Endothelial cell of umbilical vein (primary cell): ENCODE measurements at regions not wholly inside any gene's neighbourhood (a gene's known extent, or its start where the extent isn't known, plus 50 kb on each side); places are given as distances from the start of the nearest gene placed in this dataset.

ENCODE experiments used
- BruUV-seq: library from RNA; stranded (reverse); fragments of 400-500 nt; replicated peaks from 2 replicates; lab custom pipeline; 2021; lab: Mats Ljungman, UMichigan
- CTCF ChIA-PET: fragments of 300-600, 350-600 bp; sonication (Branson Sonifier 250); formaldehyde crosslinking; loops from one replicate; lab custom pipeline; 2021; ENCODE audit warnings: antibody characterized with exemption, inconsistent platforms; lab: Charles Lee
- POLR2A ChIA-PET: fragments of 300-600, 350-600 bp; sonication (Branson Sonifier 250); formaldehyde crosslinking; loops from one replicate; lab custom pipeline; 2021; ENCODE audit warnings: antibody characterized with exemption, inconsistent platforms; lab: Charles Lee
- DNase-seq: peaks from one replicate; pipeline ENCODE4 v3.0.0-alpha.2; 2011; ENCODE audit warnings: low read depth, low spot score
- FAIRE-seq: peaks from 2 replicates; lab custom pipeline; 2011; peaks lifted over from hg19 to GRCh38; lab: Jason Lieb, UNC
- H2AFZ ChIP-seq: 2 replicates; pipeline ENCODE4 v1.6.0; 2012; ENCODE audit warnings: low read depth, low read length, control low read depth, inconsistent platforms
- H3K27ac ChIP-seq: 2 replicates; pipeline ENCODE4 v1.5.1; 2011; ENCODE audit warnings: low read depth, mild to moderate bottlenecking, control low read depth, low read length, moderate library complexity; ENCODE audit not compliant: insufficient read depth
- H3K27me3 ChIP-seq, 2 experiments: 2 replicates each; pipeline versions ENCODE4 v1.6.0 to v1.6.1; 2011; ENCODE audit warnings: low read length in 2 of 2, mixed read lengths in 1 of 2; ENCODE audit not compliant: control insufficient read depth in 2 of 2, insufficient read depth in 2 of 2
- H3K36me3 ChIP-seq, 2 experiments: 2 replicates in 1 of 2; 3 replicates in 1 of 2; pipeline ENCODE4 v1.5.1; 2011; ENCODE audit warnings: low read length in 2 of 2, mild to moderate bottlenecking in 1 of 2, moderate library complexity in 1 of 2; ENCODE audit not compliant: control insufficient read depth in 2 of 2, insufficient read depth in 2 of 2; ENCODE audit errors: extremely low read depth in 1 of 2
- H3K4me1 ChIP-seq: 3 replicates; pipeline ENCODE4 v1.5.1; 2011; ENCODE audit warnings: mild to moderate bottlenecking, low read length; ENCODE audit not compliant: control insufficient read depth, insufficient read depth; ENCODE audit errors: extremely low read depth
- H3K4me2 ChIP-seq: 2 replicates; pipeline ENCODE4 v1.6.1; 2011; ENCODE audit warnings: low read length, control low read depth, mixed read lengths; ENCODE audit not compliant: insufficient read depth
- H3K4me3 ChIP-seq, 3 experiments: fragments of 200-600 bp in 1 of 3; sonication (generic), shearing (Covaris generic) in 1 of 3; replicated peaks in 1 of 3; 2 replicates each; pipeline ENCODE4 v1.5.1; 2011 to 2016; ENCODE audit warnings: control low read depth in 3 of 3, low read length in 3 of 3, mild to moderate bottlenecking in 2 of 3, inconsistent platforms in 1 of 3, low read depth in 1 of 3, moderate library complexity in 1 of 3; ENCODE audit not compliant: insufficient read depth in 1 of 3
- H3K79me2 ChIP-seq: 2 replicates; pipeline ENCODE4 v1.6.0; 2012; ENCODE audit warnings: low read length, inconsistent platforms; ENCODE audit not compliant: control insufficient read depth, insufficient read depth
- H3K9ac ChIP-seq: replicated peaks from 2 replicates; pipeline ENCODE3; 2011; ENCODE audit warnings: low read length, control low read depth; ENCODE audit not compliant: insufficient read depth; ENCODE audit errors: extremely low read depth
- H3K9me1 ChIP-seq: replicated peaks from 3 replicates; pipeline ENCODE4 v1.6.0; 2011; ENCODE audit warnings: mild to moderate bottlenecking, low read length; ENCODE audit not compliant: control insufficient read depth, insufficient read depth; ENCODE audit errors: extremely low read depth
- H3K9me3 ChIP-seq: replicated peaks from 2 replicates; pipeline ENCODE4 v1.5.1; 2012; ENCODE audit warnings: low read length, inconsistent platforms; ENCODE audit not compliant: control insufficient read depth, insufficient read depth
- H4K20me1 ChIP-seq: replicated peaks from 2 replicates; pipeline ENCODE3; 2011; ENCODE audit warnings: mild to moderate bottlenecking, low read length; ENCODE audit not compliant: control insufficient read depth, insufficient read depth; ENCODE audit errors: extremely low read depth
- EZH2 ChIP-seq: IDR thresholded peaks from 2 replicates; pipeline ENCODE4 v1.6.1; 2012; ENCODE audit warnings: borderline replicate concordance, low read depth, mild to moderate bottlenecking, moderate library complexity, low read length, inconsistent platforms; ENCODE audit not compliant: severe bottlenecking
- FOS ChIP-seq: IDR thresholded peaks from 2 replicates; pipeline ENCODE4 v1.6.1; 2011; ENCODE audit warnings: mild to moderate bottlenecking, low read length, moderate library complexity, borderline replicate concordance; ENCODE audit not compliant: insufficient read depth
- GATA2 ChIP-seq: IDR thresholded peaks from 2 replicates; pipeline ENCODE4 v1.7.0; 2011; ENCODE audit warnings: low read depth, mild to moderate bottlenecking, moderate library complexity, mixed read lengths, low read length; ENCODE audit not compliant: insufficient read length, insufficient read depth
- JUN ChIP-seq: IDR thresholded peaks from 2 replicates; pipeline ENCODE4 v1.6.1; 2011; ENCODE audit warnings: borderline replicate concordance, low read depth; ENCODE audit not compliant: insufficient read length, insufficient read depth
- MYC ChIP-seq: IDR thresholded peaks from one replicate; pipeline ENCODE4 v1.6.1; 2011; ENCODE audit warnings: mild to moderate bottlenecking, low read depth, low read length
- POLR2A ChIP-seq: IDR thresholded peaks from 2 replicates; pipeline ENCODE4 v1.6.1; 2012; ENCODE audit warnings: low read depth, mild to moderate bottlenecking, control low read depth, low read length
- POLR2AphosphoS5 ChIP-seq: IDR thresholded peaks from 2 replicates; pipeline ENCODE4 v1.6.1; 2012; ENCODE audit warnings: low read depth, mild to moderate bottlenecking, control low read depth, low read length, moderate library complexity; ENCODE audit not compliant: insufficient read depth
- dilution Hi-C: fragments of 300-500 bp; cut with MboI; formaldehyde crosslinking; loops from one replicate; pipeline ENCODE4 v1.15.0; 2019; ENCODE audit warnings: low sequenced_read_pairs; ENCODE audit not compliant: extremely low pct_ligation_motif_present
- intact Hi-C: fragments of 100-400 bp; cut with micrococcal nuclease; formaldehyde crosslinking; loops from one replicate; pipeline ENCODE4 v1.10.0; 2022
- TF ChIP-seq, protein P1 (sequence below), 2 donors: IDR thresholded peaks; 1 replicate in 1 of 2; 2 replicates in 1 of 2; pipeline ENCODE4 v1.5.1; 2011; ENCODE audit warnings: low read length in 2 of 2, mild to moderate bottlenecking in 2 of 2, moderate library complexity in 2 of 2, control low read depth in 1 of 2, inconsistent platforms in 1 of 2, low read depth in 1 of 2; ENCODE audit not compliant: insufficient read depth in 1 of 2; ENCODE audit errors: extremely low read depth in 1 of 2
- TF ChIP-seq, protein P2 (sequence below): IDR thresholded peaks from 2 replicates; pipeline ENCODE4 v1.6.1; 2011; ENCODE audit not compliant: insufficient read depth, insufficient read length

DNA sequence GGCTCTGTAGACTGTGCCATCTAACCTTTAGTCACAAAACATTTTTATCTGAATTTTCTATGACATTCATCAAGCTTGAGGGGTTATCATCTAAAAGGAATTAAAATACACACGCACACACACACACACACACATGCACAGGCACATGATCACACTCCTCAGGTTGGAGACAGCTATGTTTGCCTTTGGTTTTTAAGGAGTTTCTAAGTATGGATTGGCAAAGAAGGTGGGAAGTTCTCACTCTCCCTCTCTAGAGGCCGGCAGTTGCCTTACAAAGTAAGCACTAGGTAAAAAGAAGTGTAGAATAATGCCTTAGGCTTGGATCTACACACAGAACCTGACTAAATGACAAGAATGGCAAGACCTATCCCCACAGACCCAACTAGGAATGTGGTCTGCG is 437.1 kb downstream of the ZEB2 start:
- no peak for TF ChIP-seq JUN
- TF ChIP-seq, protein P1, sequence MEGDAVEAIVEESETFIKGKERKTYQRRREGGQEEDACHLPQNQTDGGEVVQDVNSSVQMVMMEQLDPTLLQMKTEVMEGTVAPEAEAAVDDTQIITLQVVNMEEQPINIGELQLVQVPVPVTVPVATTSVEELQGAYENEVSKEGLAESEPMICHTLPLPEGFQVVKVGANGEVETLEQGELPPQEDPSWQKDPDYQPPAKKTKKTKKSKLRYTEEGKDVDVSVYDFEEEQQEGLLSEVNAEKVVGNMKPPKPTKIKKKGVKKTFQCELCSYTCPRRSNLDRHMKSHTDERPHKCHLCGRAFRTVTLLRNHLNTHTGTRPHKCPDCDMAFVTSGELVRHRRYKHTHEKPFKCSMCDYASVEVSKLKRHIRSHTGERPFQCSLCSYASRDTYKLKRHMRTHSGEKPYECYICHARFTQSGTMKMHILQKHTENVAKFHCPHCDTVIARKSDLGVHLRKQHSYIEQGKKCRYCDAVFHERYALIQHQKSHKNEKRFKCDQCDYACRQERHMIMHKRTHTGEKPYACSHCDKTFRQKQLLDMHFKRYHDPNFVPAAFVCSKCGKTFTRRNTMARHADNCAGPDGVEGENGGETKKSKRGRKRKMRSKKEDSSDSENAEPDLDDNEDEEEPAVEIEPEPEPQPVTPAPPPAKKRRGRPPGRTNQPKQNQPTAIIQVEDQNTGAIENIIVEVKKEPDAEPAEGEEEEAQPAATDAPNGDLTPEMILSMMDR (IDR thresholded peaks at IDR 0.05; ENCODE audit: extremely low read depth in 1 of 2, insufficient read depth in 1 of 2, low read depth in 1 of 2, low read length in 2 of 2), result no peak
- TF ChIP-seq POLR2A, result no peak
- Histone ChIP-seq H3K4me3 (no peak overlapping the region), H3K4me1 (no peaks in the 10 kb centered on the region), H3K79me2 (no peaks in the 10 kb centered on the region), H3K4me2 (no peak overlapping the region), H4K20me1 (no peaks in the 10 kb centered on the region), H3K27ac (no peak overlapping the region), H3K9me1 (no peaks in the 10 kb centered on the region), H3K9me3 (no peaks in the 10 kb centered on the region), H3K9ac (no peak overlapping the region), H3K27me3 (no peaks in the 10 kb centered on the region), H3K36me3 (no peaks in the 10 kb centered on the region), H2AFZ (no peak overlapping the region)
- intact Hi-C loops, result no loop called here
- dilution Hi-C loops, result no loop called here
- ChIA-PET POLR2A (no interaction called here), CTCF (no interaction called here)
- FAIRE-seq, result no peak
- BruUV-seq, result no TSS peak
- DNase-seq, result no peak

DNA sequence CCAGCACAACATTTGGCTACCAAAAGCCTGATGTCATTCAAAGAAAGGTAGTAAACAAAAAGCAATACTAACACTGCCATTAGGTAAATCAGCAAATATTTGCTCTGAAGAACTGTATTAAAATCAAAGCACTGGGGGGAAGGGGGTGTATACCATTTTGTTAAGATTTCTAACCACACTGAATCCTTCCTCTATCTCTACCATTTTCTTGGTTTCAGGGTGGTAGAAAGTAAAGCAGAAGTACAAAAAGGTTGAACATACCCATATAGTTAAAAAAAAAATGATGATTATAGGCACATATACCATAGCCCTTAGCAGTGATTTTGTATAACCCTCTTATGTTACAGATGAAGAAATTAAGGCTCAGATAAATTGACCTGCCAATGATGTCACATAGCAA is 437.6 kb downstream of the ZEB2 start:
- Histone ChIP-seq H3K9me3 (no peaks in the 10 kb centered on the region), H3K4me3 (no peak overlapping the region), H3K9ac (no peak overlapping the region), H3K9me1 (no peaks in the 10 kb centered on the region), H3K79me2 (no peaks in the 10 kb centered on the region), H3K27ac (no peak overlapping the region), H3K27me3 (no peaks in the 10 kb centered on the region), H4K20me1 (no peaks in the 10 kb centered on the region), H2AFZ (no peak overlapping the region), H3K4me2 (no peak overlapping the region), H3K4me1 (no peaks in the 10 kb centered on the region), H3K36me3 (no peaks in the 10 kb centered on the region)
- TF ChIP-seq FOS (no peak), EZH2 (no peak), MYC (no peak), GATA2 (no peak), POLR2A (no peak), POLR2AphosphoS5 (no peak), JUN (no peak)
- TF ChIP-seq, protein P2, sequence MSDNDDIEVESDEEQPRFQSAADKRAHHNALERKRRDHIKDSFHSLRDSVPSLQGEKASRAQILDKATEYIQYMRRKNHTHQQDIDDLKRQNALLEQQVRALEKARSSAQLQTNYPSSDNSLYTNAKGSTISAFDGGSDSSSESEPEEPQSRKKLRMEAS, result no peak
- TF ChIP-seq, protein P1 (IDR thresholded peaks at IDR 0.05; ENCODE audit: extremely low read depth in 1 of 2, insufficient read depth in 1 of 2, low read depth in 1 of 2, low read length in 2 of 2), result no peak
- dilution Hi-C loops, result no loop called here
- intact Hi-C loops, result no loop called here
- ChIA-PET POLR2A (no interaction called here), CTCF (no interaction called here)
- FAIRE-seq (no peak), DNase-seq (no peak)
- no TSS peak for BruUV-seq
